ENCODE measurements at regions not wholly inside any gene's neighbourhood (a gene's known extent, or its start where the extent isn't known, plus 50 kb on each side); places are given as distances from the start of the nearest gene placed in this dataset.

- peaks cover 4% of the 10 kb centered on the region for H3K9me3 Mint-ChIP-seq (ENCODE audit: low read depth)
- DNase-seq (ENCODE audit: low spot score, unreplicated experiment): no peak
- TF ChIP-seq, protein P1, sequence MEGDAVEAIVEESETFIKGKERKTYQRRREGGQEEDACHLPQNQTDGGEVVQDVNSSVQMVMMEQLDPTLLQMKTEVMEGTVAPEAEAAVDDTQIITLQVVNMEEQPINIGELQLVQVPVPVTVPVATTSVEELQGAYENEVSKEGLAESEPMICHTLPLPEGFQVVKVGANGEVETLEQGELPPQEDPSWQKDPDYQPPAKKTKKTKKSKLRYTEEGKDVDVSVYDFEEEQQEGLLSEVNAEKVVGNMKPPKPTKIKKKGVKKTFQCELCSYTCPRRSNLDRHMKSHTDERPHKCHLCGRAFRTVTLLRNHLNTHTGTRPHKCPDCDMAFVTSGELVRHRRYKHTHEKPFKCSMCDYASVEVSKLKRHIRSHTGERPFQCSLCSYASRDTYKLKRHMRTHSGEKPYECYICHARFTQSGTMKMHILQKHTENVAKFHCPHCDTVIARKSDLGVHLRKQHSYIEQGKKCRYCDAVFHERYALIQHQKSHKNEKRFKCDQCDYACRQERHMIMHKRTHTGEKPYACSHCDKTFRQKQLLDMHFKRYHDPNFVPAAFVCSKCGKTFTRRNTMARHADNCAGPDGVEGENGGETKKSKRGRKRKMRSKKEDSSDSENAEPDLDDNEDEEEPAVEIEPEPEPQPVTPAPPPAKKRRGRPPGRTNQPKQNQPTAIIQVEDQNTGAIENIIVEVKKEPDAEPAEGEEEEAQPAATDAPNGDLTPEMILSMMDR (IDR thresholded peaks at IDR 0.05; ENCODE audit: unreplicated experiment): no peak
- no peaks in the 10 kb centered on the region for H3K36me3 Mint-ChIP-seq (ENCODE audit: insufficient read depth)
- H3K27me3 Mint-ChIP-seq: no peaks in the 10 kb centered on the region
- H3K27ac Mint-ChIP-seq: no peak overlapping the region
- H3K4me1 Mint-ChIP-seq (ENCODE audit: low read depth): peaks cover 7% of the 10 kb centered on the region
- H3K4me3 Mint-ChIP-seq (ENCODE audit: low read depth): no peak overlapping the region
Observed at GRCh38 chr5:126104951-126105350, 318.3 kb upstream of the GRAMD2B start.

- DNase-seq (ENCODE audit: low spot score, unreplicated experiment): no peak
- no peak overlapping the region for H3K27ac Mint-ChIP-seq
- TF ChIP-seq, protein P1 (IDR thresholded peaks at IDR 0.05; ENCODE audit: unreplicated experiment): no peak
- H3K4me1 Mint-ChIP-seq (ENCODE audit: low read depth): peaks cover 7% of the 10 kb centered on the region
- H3K4me3 Mint-ChIP-seq (ENCODE audit: low read depth): no peak overlapping the region
- H3K36me3 Mint-ChIP-seq (ENCODE audit: insufficient read depth): no peaks in the 10 kb centered on the region
- H3K9me3 Mint-ChIP-seq (ENCODE audit: low read depth): peaks cover 4% of the 10 kb centered on the region
- no peaks in the 10 kb centered on the region for H3K27me3 Mint-ChIP-seq
Observed at GRCh38 chr5:126106029-126106428, 317.2 kb upstream of the GRAMD2B start.

GRCh38 chr5:126107381-126107780, 315.8 kb upstream of the GRAMD2B start:
- H3K4me1 Mint-ChIP-seq (ENCODE audit: low read depth): peaks cover 7% of the 10 kb centered on the region
- TF ChIP-seq, protein P1 (IDR thresholded peaks at IDR 0.05; ENCODE audit: unreplicated experiment): no peak
- DNase-seq (ENCODE audit: low spot score, unreplicated experiment): no peak
- H3K36me3 Mint-ChIP-seq (ENCODE audit: insufficient read depth): peaks cover 2% of the 10 kb centered on the region
- no peak overlapping the region for H3K27ac Mint-ChIP-seq
- H3K9me3 Mint-ChIP-seq (ENCODE audit: low read depth): peaks cover 11% of the 10 kb centered on the region
- H3K27me3 Mint-ChIP-seq: no peaks in the 10 kb centered on the region
- no peak overlapping the region for H3K4me3 Mint-ChIP-seq (ENCODE audit: low read depth)

GRCh38 chr5:126108470-126108869, 314.7 kb upstream of the GRAMD2B start:
- Mint-ChIP-seq H3K27ac (no peak overlapping the region), H3K4me3 (ENCODE audit: low read depth) (no peak overlapping the region), H3K27me3 (no peaks in the 10 kb centered on the region), H3K9me3 (ENCODE audit: low read depth) (peaks cover 10% of the 10 kb centered on the region), H3K36me3 (ENCODE audit: insufficient read depth) (peaks cover 2% of the 10 kb centered on the region), H3K4me1 (ENCODE audit: low read depth) (peaks cover 7% of the 10 kb centered on the region)
- DNase-seq (ENCODE audit: low spot score, unreplicated experiment): no peak
- TF ChIP-seq, protein P1 (IDR thresholded peaks at IDR 0.05; ENCODE audit: unreplicated experiment): no peak

DNA sequence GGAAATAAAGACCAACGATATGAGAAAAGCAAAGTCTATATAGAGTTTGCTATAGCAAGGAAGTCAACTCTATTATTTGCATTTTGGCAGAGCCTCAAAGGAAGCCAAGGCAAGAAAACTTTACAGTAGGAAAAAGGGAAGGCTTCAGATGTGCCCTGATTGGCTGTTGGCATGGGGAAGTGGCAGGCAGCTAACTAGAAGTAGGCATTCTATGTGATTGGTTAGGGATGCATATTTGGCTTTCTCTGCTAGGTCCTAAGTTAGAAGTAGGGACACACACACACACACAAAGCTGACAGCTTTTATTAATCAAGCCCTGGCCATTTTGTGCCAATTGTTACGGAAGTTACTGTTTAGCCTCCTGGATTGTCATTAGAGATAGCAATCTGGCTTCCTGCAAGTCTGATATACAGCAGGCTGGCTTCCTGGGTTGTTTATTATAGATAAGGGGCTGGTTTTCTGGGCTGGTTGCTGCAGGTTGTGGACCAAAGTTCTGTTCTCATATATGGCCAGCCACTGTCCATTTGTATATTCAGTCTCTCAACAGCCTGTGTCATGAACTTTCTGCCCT, 308.1 kb upstream of the GRAMD2B start:
- Mint-ChIP-seq H3K4me3 (ENCODE audit: low read depth) (no peak overlapping the region), H3K9me3 (ENCODE audit: low read depth) (peaks cover 22% of the 10 kb centered on the region), H3K4me1 (ENCODE audit: low read depth) (peaks cover 4% of the 10 kb centered on the region), H3K27me3 (no peaks in the 10 kb centered on the region), H3K36me3 (ENCODE audit: insufficient read depth) (peaks cover 2% of the 10 kb centered on the region), H3K27ac (no peak overlapping the region)
- no peak for DNase-seq (ENCODE audit: low spot score, unreplicated experiment)
- TF ChIP-seq, protein P1 (IDR thresholded peaks at IDR 0.05; ENCODE audit: unreplicated experiment): no peak
